GM18951 (cell line): ENCODE measurements at regions not wholly inside any gene's neighbourhood (a gene's known extent, or its start where the extent isn't known, plus 50 kb on each side); places are given as distances from the start of the nearest gene placed in this dataset.

Source experiments
- POLR2A ChIP-seq: IDR thresholded peaks from 4 replicates; pipeline ENCODE4 v1.6.1; 2011; ENCODE audit warnings: mild to moderate bottlenecking; ENCODE audit not compliant: insufficient read length, insufficient read depth; ENCODE audit errors: extremely low read depth
- in situ Hi-C: fragments of 300-500 bp; cut with MboI; formaldehyde crosslinking; loops from one replicate; pipeline ENCODE4 v1.12.0; 2022; ENCODE audit warnings: low sequenced_read_pairs, mixed read lengths, inconsistent platforms; ENCODE audit not compliant: unreplicated experiment

- in situ Hi-C loops = no loop called here
- TF ChIP-seq POLR2A = no peak
These were observed 226.1 kb upstream of the SH3BP4 start for GRCh38 chr2:234725528-234726264.

- TF ChIP-seq POLR2A = no peak
- in situ Hi-C loops = no loop called here
These were observed 227.0 kb upstream of the SH3BP4 start for GRCh38 chr2:234724850-234725249.

- no peak for TF ChIP-seq POLR2A
- in situ Hi-C loops = no loop called here
These were observed 226.5 kb upstream of the ARL4C start for GRCh38 chr2:234723400-234723799.

GRCh38 chr2:234722176-234722575 lies 225.3 kb upstream of the ARL4C start:
- in situ Hi-C loops = no loop called here
- TF ChIP-seq POLR2A = no peak

- TF ChIP-seq POLR2A = no peak
- in situ Hi-C loops = no loop called here
These were observed 222.3 kb upstream of the ARL4C start for GRCh38 chr2:234719116-234719716.

GRCh38 chr2:234716271-234716670 lies 219.4 kb upstream of the ARL4C start:
- in situ Hi-C loops = no loop called here

GRCh38 chr2:234715671-234716250 lies 218.9 kb upstream of the ARL4C start:
- TF ChIP-seq POLR2A = no peak
- in situ Hi-C loops = no loop called here

More at GRCh38 chr2:234716271-234716670, 219.4 kb upstream of the ARL4C start:
- no peak for TF ChIP-seq POLR2A

GRCh38 chr2:234714711-234715110 lies 217.8 kb upstream of the ARL4C start:
- TF ChIP-seq POLR2A = no peak
- in situ Hi-C loops = no loop called here

- in situ Hi-C loops = no loop called here
- no peak for TF ChIP-seq POLR2A
These were observed 215.6 kb upstream of the ARL4C start for GRCh38 chr2:234712421-234712935.

- in situ Hi-C loops = no loop called here
- no peak for TF ChIP-seq POLR2A
These were observed 214.4 kb upstream of the ARL4C start for GRCh38 chr2:234711308-234711707.

GRCh38 chr2:234710587-234710986 lies 213.7 kb upstream of the ARL4C start:
- in situ Hi-C loops = no loop called here
- TF ChIP-seq POLR2A = no peak

GRCh38 chr2:234710066-234710465 lies 213.2 kb upstream of the ARL4C start:
- no peak for TF ChIP-seq POLR2A
- in situ Hi-C loops = no loop called here

- in situ Hi-C loops = no loop called here
- TF ChIP-seq POLR2A = no peak
These were observed 211.8 kb upstream of the ARL4C start for GRCh38 chr2:234708717-234709116.
